ENCODE measurements at regions not wholly inside any gene's neighbourhood (a gene's known extent, or its start where the extent isn't known, plus 50 kb on each side); places are given as distances from the start of the nearest gene placed in this dataset.

- no peak for TF ChIP-seq SIN3A (IDR thresholded peaks at IDR 0.05; ENCODE audit: borderline replicate concordance, insufficient read depth, low read length)
- no peak for TF ChIP-seq POLR2AphosphoS5 (IDR thresholded peaks at IDR 0.05; ENCODE audit: low read depth, low read length)
- no peak for TF ChIP-seq TAF1 (IDR thresholded peaks at IDR 0.05; ENCODE audit: borderline replicate concordance, insufficient read depth, low read length)
- no peak for TF ChIP-seq REST (IDR thresholded peaks at IDR 0.05; ENCODE audit: insufficient read depth in 1 of 2, low read depth in 2 of 2, low read length in 2 of 2)
- TF ChIP-seq FOXP2 (optimal IDR thresholded peaks at IDR 0.05; ENCODE audit: borderline replicate concordance, extremely low read depth, extremely low read length, insufficient read depth), result no peak
Observed at GRCh38 chr15:93707751-93708150, 523.6 kb upstream of the MCTP2 start.

DNA sequence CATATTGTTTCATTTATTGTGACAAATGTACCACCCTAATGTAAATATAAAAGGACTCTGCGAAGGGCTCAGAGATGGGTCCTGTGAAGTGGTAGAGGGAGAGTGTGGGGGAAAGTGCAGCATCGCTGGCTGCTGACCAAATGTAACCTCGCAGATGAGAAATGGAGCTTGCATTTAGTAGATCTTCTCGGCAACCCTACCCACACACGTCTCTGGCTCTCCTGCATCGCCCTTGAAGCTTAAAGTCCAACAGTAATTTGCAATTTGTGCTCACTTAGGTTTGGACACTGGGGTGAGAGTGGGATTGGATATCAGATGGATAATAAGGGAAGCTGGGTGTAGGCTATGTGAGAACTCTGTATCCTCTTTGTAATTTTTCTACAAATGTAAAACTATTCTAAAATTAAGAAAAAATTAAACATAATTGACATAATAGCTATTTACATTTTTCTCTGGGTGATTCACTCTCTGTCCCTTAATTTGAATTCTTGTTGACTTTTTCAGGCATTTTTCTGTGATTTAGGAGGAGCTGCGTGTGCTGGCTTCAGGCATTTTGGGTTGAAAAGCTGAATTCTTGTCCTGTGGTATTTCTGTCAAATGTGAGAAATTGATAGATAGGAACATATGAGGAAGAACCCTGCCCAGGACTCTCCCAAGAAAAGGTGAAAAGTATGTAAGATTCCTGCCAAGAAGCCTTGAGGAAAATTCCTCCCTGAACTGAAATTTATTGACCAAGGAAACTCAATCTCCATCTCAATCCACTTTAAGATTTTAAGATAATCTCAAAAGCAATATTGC, 524.7 kb upstream of the MCTP2 start:
- no peak for TF ChIP-seq REST (IDR thresholded peaks at IDR 0.05; ENCODE audit: insufficient read depth in 1 of 2, low read depth in 2 of 2, low read length in 2 of 2)
- TF ChIP-seq FOXP2 (optimal IDR thresholded peaks at IDR 0.05; ENCODE audit: borderline replicate concordance, extremely low read depth, extremely low read length, insufficient read depth), result no peak
- TF ChIP-seq TAF1 (IDR thresholded peaks at IDR 0.05; ENCODE audit: borderline replicate concordance, insufficient read depth, low read length), result no peak
- no peak for TF ChIP-seq SIN3A (IDR thresholded peaks at IDR 0.05; ENCODE audit: borderline replicate concordance, insufficient read depth, low read length)

- no peak for TF ChIP-seq FOXP2 (optimal IDR thresholded peaks at IDR 0.05; ENCODE audit: borderline replicate concordance, extremely low read depth, extremely low read length, insufficient read depth)
- TF ChIP-seq SIN3A (IDR thresholded peaks at IDR 0.05; ENCODE audit: borderline replicate concordance, insufficient read depth, low read length), result no peak
Observed at GRCh38 chr15:93705753-93706455, 525.5 kb upstream of the MCTP2 start.

DNA sequence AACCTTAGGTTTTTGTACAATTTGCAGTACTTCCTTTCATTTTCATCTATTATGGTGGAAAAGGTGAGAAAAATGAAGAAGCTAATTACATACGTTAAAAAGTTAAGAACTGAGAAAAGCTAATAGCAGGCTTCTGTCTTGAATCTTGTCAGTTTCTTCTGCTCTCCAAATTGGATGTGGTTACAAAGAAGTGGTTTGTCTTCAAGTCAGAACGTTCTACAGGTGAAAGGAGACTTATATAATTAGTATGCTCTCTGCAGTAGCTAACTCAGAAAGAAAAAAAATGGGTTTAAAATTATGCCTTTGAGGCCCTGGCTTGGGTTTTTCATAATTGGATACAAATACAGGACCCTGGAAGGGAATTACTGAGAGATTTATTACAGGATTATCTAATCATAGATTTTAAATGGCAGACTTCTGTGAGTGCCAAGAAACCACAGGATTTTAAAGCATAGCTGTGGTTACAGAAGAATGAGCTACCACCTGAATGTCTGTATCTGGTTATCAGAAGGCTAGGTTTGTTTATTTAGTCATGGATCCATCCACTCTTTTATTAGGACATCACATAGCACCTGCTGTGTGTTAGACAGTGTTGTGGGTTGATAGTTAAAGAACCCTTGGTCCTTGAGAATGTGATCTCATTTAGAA, 528.1 kb upstream of the MCTP2 start:
- no peak for TF ChIP-seq FOXP2 (optimal IDR thresholded peaks at IDR 0.05; ENCODE audit: borderline replicate concordance, extremely low read depth, extremely low read length, insufficient read depth)
- TF ChIP-seq POLR2AphosphoS5 (IDR thresholded peaks at IDR 0.05; ENCODE audit: low read depth, low read length), result no peak
- TF ChIP-seq TAF1 (IDR thresholded peaks at IDR 0.05; ENCODE audit: borderline replicate concordance, insufficient read depth, low read length), result no peak
- no peak for TF ChIP-seq SIN3A (IDR thresholded peaks at IDR 0.05; ENCODE audit: borderline replicate concordance, insufficient read depth, low read length)
- no peak for TF ChIP-seq REST (IDR thresholded peaks at IDR 0.05; ENCODE audit: insufficient read depth in 1 of 2, low read depth in 2 of 2, low read length in 2 of 2)

GRCh38 chr15:93700051-93700450, 531.3 kb upstream of the MCTP2 start:
- TF ChIP-seq FOXP2 (optimal IDR thresholded peaks at IDR 0.05; ENCODE audit: borderline replicate concordance, extremely low read depth, extremely low read length, insufficient read depth) (no peak), REST (IDR thresholded peaks at IDR 0.05; ENCODE audit: insufficient read depth in 1 of 2, low read depth in 2 of 2, low read length in 2 of 2) (no peak), POLR2AphosphoS5 (IDR thresholded peaks at IDR 0.05; ENCODE audit: low read depth, low read length) (no peak), SIN3A (IDR thresholded peaks at IDR 0.05; ENCODE audit: borderline replicate concordance, insufficient read depth, low read length) (no peak), TAF1 (IDR thresholded peaks at IDR 0.05; ENCODE audit: borderline replicate concordance, insufficient read depth, low read length) (no peak)

All from PFSK-1 (cell line).